ENCODE measurements at regions not wholly inside any gene's neighbourhood (a gene's known extent, or its start where the extent isn't known, plus 50 kb on each side); places are given as distances from the start of the nearest gene placed in this dataset.

GRCh38 chr1:29924017-29924431 is 687.7 kb downstream of the PTPRU start:
- ChIA-PET RAD21 (ENCODE audit: unreplicated experiment) (no interaction called here), SMC1A (ENCODE audit: uncharacterized antibody, unreplicated experiment) (no interaction called here), CTCF (no interaction called here), POLR2A (no interaction called here)
- H3K27ac ChIP-seq (ENCODE audit: control insufficient read depth, insufficient read depth): no peak overlapping the region
- no peaks in the 10 kb centered on the region for H3K36me3 ChIP-seq (ENCODE audit: control insufficient read depth in 2 of 2, insufficient read depth in 2 of 2, low read length in 1 of 2)
- H3K4me1 ChIP-seq (ENCODE audit: control insufficient read depth, insufficient read depth, low read length): no peaks in the 10 kb centered on the region
- FAIRE-seq: no peak
- in situ Hi-C loops (cut with MboI) (no loop called here), intact Hi-C loops (cut with micrococcal nuclease; ENCODE audit: unreplicated experiment) (no loop called here)
- H2AFZ ChIP-seq (ENCODE audit: control insufficient read depth, low read depth, low read length): no peak overlapping the region
- BruUV-seq (replicated peaks): no TSS peak
- H3K27me3 ChIP-seq (replicated peaks in 1 of 2; ENCODE audit: control insufficient read depth in 2 of 2, insufficient read depth in 2 of 2, low read length in 1 of 2): no peaks in the 10 kb centered on the region; a peak in 1 of 4 replicates
- 0% methylated on average over 2 of the region's 2 CpGs for WGBS (ENCODE audit: insufficient coverage, insufficient replicate concordance, low lambda C conversion rate, missing lambda C conversion rate)
- H3K9ac ChIP-seq (ENCODE audit: control insufficient read depth, insufficient read depth, low read length): no peak overlapping the region
- H3K9me3 ChIP-seq (replicated peaks; ENCODE audit: control insufficient read depth, insufficient read depth, low read length): no peaks in the 10 kb centered on the region
- no peak for ATAC-seq
- no peak overlapping the region for H3K4me3 ChIP-seq
- no peak overlapping the region for H3K4me2 ChIP-seq (ENCODE audit: control insufficient read depth, insufficient read depth)
- no peaks in the 10 kb centered on the region for H4K20me1 ChIP-seq (ENCODE audit: control insufficient read depth, insufficient read depth)
- no peak for DNase-seq (ENCODE audit: low read depth, low spot score)
- TF ChIP-seq SREBF1 (IDR thresholded peaks at IDR 0.05; ENCODE audit: low read length) (no peak), RAD21 (IDR thresholded peaks at IDR 0.05; ENCODE audit: insufficient read depth, low read depth, low read length) (no peak), FOXM1 (IDR thresholded peaks at IDR 0.05; ENCODE audit: low read depth, low read length) (no peak), BMI1 (IDR thresholded peaks at IDR 0.05; ENCODE audit: borderline replicate concordance) (no peak), POU2F2 (IDR thresholded peaks at IDR 0.05; ENCODE audit: borderline replicate concordance, low read depth, low read length) (no peak), ELK1 (IDR thresholded peaks at IDR 0.05; ENCODE audit: low read depth, low read length) (no peak), BACH1 (IDR thresholded peaks at IDR 0.05; ENCODE audit: borderline replicate concordance) (no peak), ZNF384 (IDR thresholded peaks at IDR 0.05; ENCODE audit: borderline replicate concordance, low read depth, low read length) (no peak), ZNF207 (IDR thresholded peaks at IDR 0.05; ENCODE audit: borderline replicate concordance) (no peak), NKRF (conservative IDR thresholded peaks at IDR 0.05) (no peak), IKZF1 (conservative IDR thresholded peaks at IDR 0.05) (no peak), FOXK2 (IDR thresholded peaks at IDR 0.05) (no peak)
- no peaks in the 10 kb centered on the region for H3K79me2 ChIP-seq (ENCODE audit: control insufficient read depth, insufficient read depth, low read length)
